PC-9 (cell line): ENCODE measurements at regions not wholly inside any gene's neighbourhood (a gene's known extent, or its start where the extent isn't known, plus 50 kb on each side); places are given as distances from the start of the nearest gene placed in this dataset.

Experiments
- BruUV-seq: library from RNA; stranded (reverse); fragments of 400-500 nt; replicated peaks from 2 replicates; lab custom pipeline; 2021; lab: Mats Ljungman, UMichigan
- CTCF ChIA-PET: fragments of 300-600 bp; sonication (Branson Sonifier 250); formaldehyde crosslinking; loops from one replicate; lab custom pipeline; 2022; ENCODE audit warnings: antibody characterized with exemption; lab: Charles Lee
- POLR2A ChIA-PET: fragments of 300-600 bp; sonication (Branson Sonifier 250); formaldehyde crosslinking; loops from one replicate; lab custom pipeline; 2022; ENCODE audit warnings: antibody characterized with exemption; ENCODE audit not compliant: unreplicated experiment; lab: Charles Lee
- DNase-seq, 2 experiments: peaks; one replicate each; pipeline versions ENCODE4 v3.0.0 to v3.0.0-alpha.2; 2015 to 2022; ENCODE audit warnings: mixed read lengths in 1 of 2
- H2AFZ ChIP-seq: fragments of 200-600 bp; sonication (generic); 2 replicates; pipeline ENCODE4 v1.8.1; 2017; ENCODE audit warnings: antibody characterized with exemption
- H3F3A ChIP-seq: fragments of 200-600 bp; sonication (generic); 2 replicates; pipeline ENCODE4 v1.8.1; 2017; ENCODE audit warnings: antibody characterized with exemption, mild to moderate bottlenecking, low read depth; ENCODE audit not compliant: insufficient read depth
- H3K27ac ChIP-seq: fragments of 200-600 bp; sonication (generic); 2 replicates; pipeline ENCODE4 v1.6.1; 2016; ENCODE audit warnings: mixed run types
- H3K27me3 ChIP-seq: fragments of 200-600 bp; sonication (generic); 2 replicates; pipeline ENCODE4 v1.6.1; 2016; ENCODE audit warnings: low read depth, mixed run types; ENCODE audit not compliant: insufficient read depth
- H3K36me3 ChIP-seq: fragments of 200-600 bp; sonication (generic); 2 replicates; pipeline ENCODE4 v1.6.1; 2016; ENCODE audit warnings: low read depth, mixed run types
- H3K4me1 ChIP-seq: fragments of 200-600 bp; sonication (generic); replicated peaks from 2 replicates; pipeline ENCODE4 v1.6.1; 2016; ENCODE audit warnings: mixed run types; ENCODE audit not compliant: insufficient read depth
- H3K4me2 ChIP-seq: fragments of 200-600 bp; sonication (generic); 2 replicates; pipeline ENCODE4 v1.6.1; 2017; ENCODE audit warnings: mixed run types
- H3K4me3 ChIP-seq: fragments of 200-600 bp; sonication (generic); 2 replicates; pipeline ENCODE4 v1.6.1; 2016; ENCODE audit warnings: mixed run types
- H3K79me2 ChIP-seq: fragments of 200-600 bp; sonication (generic); 2 replicates; pipeline ENCODE4 v1.6.1; 2017; ENCODE audit warnings: low read depth, mixed run types
- H3K9me2 ChIP-seq: fragments of 200-600 bp; sonication (generic); 2 replicates; pipeline ENCODE4 v1.8.1; 2017; ENCODE audit warnings: mild to moderate bottlenecking; ENCODE audit not compliant: insufficient read depth
- H3K9me3 ChIP-seq: fragments of 200-600 bp; sonication (generic); 2 replicates; pipeline ENCODE4 v1.8.1; 2016; ENCODE audit warnings: low read depth; ENCODE audit not compliant: insufficient read depth
- H4K20me1 ChIP-seq: fragments of 200-600 bp; sonication (generic); 2 replicates; pipeline ENCODE4 v1.8.1; 2017; ENCODE audit not compliant: insufficient read depth
- EZH2 ChIP-seq: fragments of 200-600 bp; sonication (generic); IDR thresholded peaks from 2 replicates; pipeline ENCODE4 v1.8.0; 2017; ENCODE audit warnings: antibody characterized with exemption, low read depth
- intact Hi-C: fragments of 100-400 bp; cut with micrococcal nuclease; formaldehyde crosslinking; loops from one replicate; pipeline ENCODE4 v1.10.0; 2022; ENCODE audit not compliant: unreplicated experiment
- TF ChIP-seq, protein P1 (sequence below): fragments of 200-600 bp; sonication (generic); conservative IDR thresholded peaks from 2 replicates; pipeline ENCODE4 v1.6.1; 2017; ENCODE audit warnings: mixed run types, antibody characterized with exemption, mild to moderate bottlenecking, moderate library complexity

GRCh38 chr14:94936901-94937685, 167.2 kb upstream of the GSC start:
- DNase-seq = no peak
- no TSS peak for BruUV-seq
- H2AFZ ChIP-seq = no peak overlapping the region
- no peak overlapping the region for H3K4me3 ChIP-seq
- no peaks in the 10 kb centered on the region for H3K9me2 ChIP-seq
- H3K27ac ChIP-seq = no peak overlapping the region
- H3K9me3 ChIP-seq = no peaks in the 10 kb centered on the region
- H3F3A ChIP-seq = no peaks in the 10 kb centered on the region
- intact Hi-C loops = no loop called here
- TF ChIP-seq, protein P1, sequence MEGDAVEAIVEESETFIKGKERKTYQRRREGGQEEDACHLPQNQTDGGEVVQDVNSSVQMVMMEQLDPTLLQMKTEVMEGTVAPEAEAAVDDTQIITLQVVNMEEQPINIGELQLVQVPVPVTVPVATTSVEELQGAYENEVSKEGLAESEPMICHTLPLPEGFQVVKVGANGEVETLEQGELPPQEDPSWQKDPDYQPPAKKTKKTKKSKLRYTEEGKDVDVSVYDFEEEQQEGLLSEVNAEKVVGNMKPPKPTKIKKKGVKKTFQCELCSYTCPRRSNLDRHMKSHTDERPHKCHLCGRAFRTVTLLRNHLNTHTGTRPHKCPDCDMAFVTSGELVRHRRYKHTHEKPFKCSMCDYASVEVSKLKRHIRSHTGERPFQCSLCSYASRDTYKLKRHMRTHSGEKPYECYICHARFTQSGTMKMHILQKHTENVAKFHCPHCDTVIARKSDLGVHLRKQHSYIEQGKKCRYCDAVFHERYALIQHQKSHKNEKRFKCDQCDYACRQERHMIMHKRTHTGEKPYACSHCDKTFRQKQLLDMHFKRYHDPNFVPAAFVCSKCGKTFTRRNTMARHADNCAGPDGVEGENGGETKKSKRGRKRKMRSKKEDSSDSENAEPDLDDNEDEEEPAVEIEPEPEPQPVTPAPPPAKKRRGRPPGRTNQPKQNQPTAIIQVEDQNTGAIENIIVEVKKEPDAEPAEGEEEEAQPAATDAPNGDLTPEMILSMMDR = no peak
- no peak overlapping the region for H3K4me2 ChIP-seq
- H3K36me3 ChIP-seq = no peaks in the 10 kb centered on the region
- CTCF ChIA-PET = no interaction called here
- peaks cover 57% of the 10 kb centered on the region for H3K27me3 ChIP-seq
- POLR2A ChIA-PET = no interaction called here
- H4K20me1 ChIP-seq = no peaks in the 10 kb centered on the region
- H3K4me1 ChIP-seq = no peaks in the 10 kb centered on the region
- no peaks in the 10 kb centered on the region for H3K79me2 ChIP-seq

GRCh38 chr14:94936401-94936892, 166.5 kb upstream of the GSC start:
- Histone ChIP-seq H3K4me3 (no peak overlapping the region), H3K4me2 (no peak overlapping the region), H3F3A (no peaks in the 10 kb centered on the region), H4K20me1 (no peaks in the 10 kb centered on the region), H3K36me3 (no peaks in the 10 kb centered on the region), H3K9me3 (no peaks in the 10 kb centered on the region), H3K9me2 (no peaks in the 10 kb centered on the region), H2AFZ (no peak overlapping the region), H3K79me2 (no peaks in the 10 kb centered on the region), H3K27ac (no peak overlapping the region), H3K27me3 (peaks cover 58% of the 10 kb centered on the region), H3K4me1 (no peaks in the 10 kb centered on the region)
- BruUV-seq = no TSS peak
- CTCF ChIA-PET = no interaction called here
- POLR2A ChIA-PET = no interaction called here
- no peak for DNase-seq
- intact Hi-C loops = no loop called here
- TF ChIP-seq, protein P1 = no peak
- no peak for TF ChIP-seq EZH2

DNA sequence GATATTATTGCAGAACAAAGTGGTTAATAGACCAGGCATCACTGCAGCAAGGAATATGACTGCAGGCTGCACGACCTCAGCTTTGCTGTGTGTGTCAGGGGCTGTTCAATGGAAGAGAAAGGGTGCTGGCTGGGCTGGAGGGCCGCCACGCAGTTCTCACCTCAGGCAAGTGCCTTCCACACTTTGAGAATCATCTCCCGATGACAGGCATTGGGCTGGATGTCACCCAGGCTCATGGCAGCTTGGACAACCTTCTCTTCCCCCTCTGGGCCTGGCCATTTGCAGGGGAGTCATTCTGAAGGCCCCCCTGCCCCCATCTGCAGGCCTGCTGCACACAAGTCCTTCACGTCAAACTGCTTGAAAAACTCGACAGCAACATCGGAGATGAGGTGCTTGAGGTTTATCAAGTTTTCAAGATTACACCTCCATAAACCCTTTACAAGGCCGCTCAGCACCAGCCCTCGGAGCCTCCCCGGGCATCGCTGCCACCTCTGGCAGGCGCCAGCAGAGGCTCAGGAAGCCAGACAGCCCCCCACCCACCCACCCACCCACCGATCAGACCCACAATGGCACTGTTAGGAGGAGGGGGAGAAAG, 165.9 kb upstream of the GSC start:
- Histone ChIP-seq H4K20me1 (no peaks in the 10 kb centered on the region), H2AFZ (no peak overlapping the region), H3K9me2 (no peaks in the 10 kb centered on the region), H3K27me3 (peaks cover 59% of the 10 kb centered on the region), H3K4me2 (no peak overlapping the region), H3K27ac (no peak overlapping the region), H3K36me3 (no peaks in the 10 kb centered on the region), H3K4me3 (no peak overlapping the region), H3K9me3 (no peaks in the 10 kb centered on the region), H3K79me2 (no peaks in the 10 kb centered on the region), H3K4me1 (no peaks in the 10 kb centered on the region), H3F3A (no peaks in the 10 kb centered on the region)
- ChIA-PET POLR2A (no interaction called here), CTCF (no interaction called here)
- DNase-seq = no peak
- no TSS peak for BruUV-seq
- no peak for TF ChIP-seq EZH2
- TF ChIP-seq, protein P1 = no peak
- intact Hi-C loops = no loop called here
